Activated naive CD8-positive, alpha-beta T cell (primary cell): ENCODE measurements at regions not wholly inside any gene's neighbourhood (a gene's known extent, or its start where the extent isn't known, plus 50 kb on each side); places are given as distances from the start of the nearest gene placed in this dataset.
"Not testable (repeated sequence)": the region's sequence is repeated elsewhere in the genome, so short reads cannot be mapped to it uniquely, and the experiment has no call there.

Experiments
- H3K27ac Mint-ChIP-seq: one replicate; pipeline ENCODE4 v1.8.0; 2021; ENCODE audit warnings: mixed read lengths
- H3K27me3 Mint-ChIP-seq: one replicate; pipeline ENCODE4 v1.8.0; 2021; ENCODE audit warnings: mixed read lengths
- H3K36me3 Mint-ChIP-seq: one replicate; pipeline ENCODE4 v1.8.0; 2021; ENCODE audit warnings: mixed read lengths
- H3K4me1 Mint-ChIP-seq: one replicate; pipeline ENCODE4 v1.8.0; 2021; ENCODE audit warnings: low read depth, mixed read lengths
- H3K4me3 Mint-ChIP-seq: one replicate; pipeline ENCODE4 v1.8.0; 2021; ENCODE audit warnings: mild to moderate bottlenecking, mixed read lengths
- H3K9me3 Mint-ChIP-seq: one replicate; pipeline ENCODE4 v1.8.0; 2021; ENCODE audit warnings: low read depth, mixed read lengths

- not testable (repeated sequence) for H3K4me1 Mint-ChIP-seq, H3K27me3 Mint-ChIP-seq, H3K36me3 Mint-ChIP-seq, H3K4me3 Mint-ChIP-seq, H3K9me3 Mint-ChIP-seq, H3K27ac Mint-ChIP-seq
These were observed 189.6 kb downstream of the SPATA31A1 start for GRCh38 chr9:39545079-39545478.

- H3K4me3 Mint-ChIP-seq, H3K27me3 Mint-ChIP-seq, H3K9me3 Mint-ChIP-seq, H3K4me1 Mint-ChIP-seq, H3K27ac Mint-ChIP-seq, H3K36me3 Mint-ChIP-seq: not testable (repeated sequence)
These were observed 195.1 kb downstream of the SPATA31A1 start for GRCh38 chr9:39550573-39550972.

GRCh38 chr9:39551544-39551943 is 196.1 kb downstream of the SPATA31A1 start:
- not testable (repeated sequence) for H3K4me1 Mint-ChIP-seq, H3K27ac Mint-ChIP-seq, H3K27me3 Mint-ChIP-seq, H3K36me3 Mint-ChIP-seq, H3K4me3 Mint-ChIP-seq, H3K9me3 Mint-ChIP-seq

- not testable (repeated sequence) for H3K9me3 Mint-ChIP-seq, H3K36me3 Mint-ChIP-seq, H3K4me1 Mint-ChIP-seq, H3K27ac Mint-ChIP-seq, H3K27me3 Mint-ChIP-seq, H3K4me3 Mint-ChIP-seq
These were observed 196.9 kb downstream of the SPATA31A1 start for GRCh38 chr9:39552242-39552881.

- H3K27ac Mint-ChIP-seq, H3K36me3 Mint-ChIP-seq, H3K27me3 Mint-ChIP-seq, H3K9me3 Mint-ChIP-seq, H3K4me3 Mint-ChIP-seq, H3K4me1 Mint-ChIP-seq: not testable (repeated sequence)
These were observed 198.9 kb downstream of the SPATA31A1 start for GRCh38 chr9:39554352-39554751.

GRCh38 chr9:39559384-39559783 is 203.9 kb downstream of the SPATA31A1 start:
- not testable (repeated sequence) for H3K9me3 Mint-ChIP-seq, H3K27ac Mint-ChIP-seq, H3K4me3 Mint-ChIP-seq, H3K36me3 Mint-ChIP-seq, H3K4me1 Mint-ChIP-seq, H3K27me3 Mint-ChIP-seq

GRCh38 chr9:39566782-39567181 is 211.3 kb downstream of the SPATA31A1 start:
- H3K27ac Mint-ChIP-seq, H3K4me1 Mint-ChIP-seq, H3K36me3 Mint-ChIP-seq, H3K4me3 Mint-ChIP-seq, H3K27me3 Mint-ChIP-seq, H3K9me3 Mint-ChIP-seq: not testable (repeated sequence)

- not testable (repeated sequence) for H3K9me3 Mint-ChIP-seq, H3K27ac Mint-ChIP-seq, H3K36me3 Mint-ChIP-seq, H3K27me3 Mint-ChIP-seq, H3K4me1 Mint-ChIP-seq, H3K4me3 Mint-ChIP-seq
These were observed 211.9 kb downstream of the SPATA31A1 start for GRCh38 chr9:39567396-39567795.

GRCh38 chr9:39568900-39569299 is 213.4 kb downstream of the SPATA31A1 start:
- not testable (repeated sequence) for H3K4me3 Mint-ChIP-seq, H3K36me3 Mint-ChIP-seq, H3K27me3 Mint-ChIP-seq, H3K4me1 Mint-ChIP-seq, H3K27ac Mint-ChIP-seq, H3K9me3 Mint-ChIP-seq

GRCh38 chr9:39573024-39574022 is 217.9 kb downstream of the SPATA31A1 start:
- H3K4me1 Mint-ChIP-seq, result not testable (repeated sequence)

GRCh38 chr9:39579000-39579399 is 223.5 kb downstream of the SPATA31A1 start:
- H3K36me3 Mint-ChIP-seq, H3K27me3 Mint-ChIP-seq, H3K4me3 Mint-ChIP-seq, H3K4me1 Mint-ChIP-seq, H3K27ac Mint-ChIP-seq, H3K9me3 Mint-ChIP-seq: not testable (repeated sequence)

More at GRCh38 chr9:39573024-39574022, 217.9 kb downstream of the SPATA31A1 start:
- H3K27me3 Mint-ChIP-seq, H3K36me3 Mint-ChIP-seq, H3K9me3 Mint-ChIP-seq, H3K27ac Mint-ChIP-seq, H3K4me3 Mint-ChIP-seq: not testable (repeated sequence)

GRCh38 chr9:39581296-39581695 is 225.8 kb downstream of the SPATA31A1 start:
- not testable (repeated sequence) for H3K9me3 Mint-ChIP-seq, H3K4me3 Mint-ChIP-seq, H3K27me3 Mint-ChIP-seq, H3K27ac Mint-ChIP-seq, H3K4me1 Mint-ChIP-seq, H3K36me3 Mint-ChIP-seq

- not testable (repeated sequence) for H3K4me3 Mint-ChIP-seq, H3K4me1 Mint-ChIP-seq, H3K36me3 Mint-ChIP-seq, H3K27ac Mint-ChIP-seq, H3K9me3 Mint-ChIP-seq, H3K27me3 Mint-ChIP-seq
These were observed 227.4 kb downstream of the SPATA31A1 start for GRCh38 chr9:39582677-39583412.

- not testable (repeated sequence) for H3K9me3 Mint-ChIP-seq, H3K36me3 Mint-ChIP-seq
These were observed 227.9 kb downstream of the SPATA31A1 start for GRCh38 chr9:39583413-39583747.

GRCh38 chr9:39585233-39585632 is 229.8 kb downstream of the SPATA31A1 start:
- not testable (repeated sequence) for H3K9me3 Mint-ChIP-seq, H3K27me3 Mint-ChIP-seq, H3K4me1 Mint-ChIP-seq, H3K36me3 Mint-ChIP-seq, H3K27ac Mint-ChIP-seq, H3K4me3 Mint-ChIP-seq

More at GRCh38 chr9:39583413-39583747, 227.9 kb downstream of the SPATA31A1 start:
- H3K4me1 Mint-ChIP-seq, H3K4me3 Mint-ChIP-seq, H3K27ac Mint-ChIP-seq, H3K27me3 Mint-ChIP-seq: not testable (repeated sequence)
